ENCODE measurements at regions not wholly inside any gene's neighbourhood (a gene's known extent, or its start where the extent isn't known, plus 50 kb on each side); places are given as distances from the start of the nearest gene placed in this dataset.

DNA sequence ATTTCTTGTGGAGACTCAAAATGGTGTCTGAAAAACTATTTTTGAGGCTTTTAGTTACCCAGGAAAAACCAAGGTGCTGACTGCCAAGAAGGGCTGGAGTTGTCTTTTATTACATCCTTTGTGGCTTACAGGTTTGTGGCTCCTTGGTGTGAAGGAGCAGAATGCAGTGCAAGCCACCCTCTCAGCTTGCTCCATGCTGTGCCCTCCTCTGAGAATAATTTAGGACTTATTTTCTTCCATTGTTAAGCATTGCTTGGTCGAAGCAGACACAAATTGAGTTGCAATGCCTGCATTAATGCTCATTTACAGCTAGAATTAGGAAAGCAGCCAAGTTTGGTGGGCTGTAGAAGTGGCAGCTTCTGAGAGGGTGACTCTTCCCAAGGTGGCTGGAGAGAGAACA is 272.2 kb downstream of the KIF4B start:
- TF ChIP-seq, protein P1, sequence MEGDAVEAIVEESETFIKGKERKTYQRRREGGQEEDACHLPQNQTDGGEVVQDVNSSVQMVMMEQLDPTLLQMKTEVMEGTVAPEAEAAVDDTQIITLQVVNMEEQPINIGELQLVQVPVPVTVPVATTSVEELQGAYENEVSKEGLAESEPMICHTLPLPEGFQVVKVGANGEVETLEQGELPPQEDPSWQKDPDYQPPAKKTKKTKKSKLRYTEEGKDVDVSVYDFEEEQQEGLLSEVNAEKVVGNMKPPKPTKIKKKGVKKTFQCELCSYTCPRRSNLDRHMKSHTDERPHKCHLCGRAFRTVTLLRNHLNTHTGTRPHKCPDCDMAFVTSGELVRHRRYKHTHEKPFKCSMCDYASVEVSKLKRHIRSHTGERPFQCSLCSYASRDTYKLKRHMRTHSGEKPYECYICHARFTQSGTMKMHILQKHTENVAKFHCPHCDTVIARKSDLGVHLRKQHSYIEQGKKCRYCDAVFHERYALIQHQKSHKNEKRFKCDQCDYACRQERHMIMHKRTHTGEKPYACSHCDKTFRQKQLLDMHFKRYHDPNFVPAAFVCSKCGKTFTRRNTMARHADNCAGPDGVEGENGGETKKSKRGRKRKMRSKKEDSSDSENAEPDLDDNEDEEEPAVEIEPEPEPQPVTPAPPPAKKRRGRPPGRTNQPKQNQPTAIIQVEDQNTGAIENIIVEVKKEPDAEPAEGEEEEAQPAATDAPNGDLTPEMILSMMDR (IDR thresholded peaks at IDR 0.05) = no peak
- no peak for TF ChIP-seq POLR2A (IDR thresholded peaks at IDR 0.05)
